Suprapubic skin (tissue), 3 donors: ENCODE measurements at regions not wholly inside any gene's neighbourhood (a gene's known extent, or its start where the extent isn't known, plus 50 kb on each side); places are given as distances from the start of the nearest gene placed in this dataset.

Experiments
- CTCF ChIP-seq, 2 donors: fragments of 200-600 bp in 1 of 2; fragments of 450-650 bp in 1 of 2; sonication (generic) in 1 of 2; IDR thresholded peaks; one replicate each; pipeline ENCODE4 v1.5.1; 2016 to 2019; ENCODE audit warnings: antibody characterized with exemption in 2 of 2, mild to moderate bottlenecking in 1 of 2, moderate library complexity in 1 of 2
- EP300 ChIP-seq: sonication (generic); formaldehyde crosslinking; IDR thresholded peaks from one replicate; pipeline ENCODE4 v1.6.1; 2017; ENCODE audit warnings: antibody characterized with exemption
- POLR2A ChIP-seq, 2 donors: fragments of 450-650 bp; IDR thresholded peaks; one replicate each; pipeline ENCODE4 v1.6.1; 2017; ENCODE audit warnings: antibody characterized with exemption in 2 of 2, mild to moderate bottlenecking in 2 of 2, moderate library complexity in 2 of 2

- TF ChIP-seq CTCF (IDR thresholded peaks at IDR 0.05) = no peak
- TF ChIP-seq EP300 = no peak
- TF ChIP-seq POLR2A (IDR thresholded peaks at IDR 0.05) = no peak
These were observed 101.0 kb upstream of the JCAD start for GRCh38 chr10:30160271-30160982.
